HL-60 (cell line): ENCODE measurements at regions not wholly inside any gene's neighbourhood (a gene's known extent, or its start where the extent isn't known, plus 50 kb on each side); places are given as distances from the start of the nearest gene placed in this dataset.

Source experiments
- CTCF ChIP-seq: IDR thresholded peaks from one replicate; pipeline ENCODE4 v1.5.1; 2011; ENCODE audit warnings: low read length, control low read depth, inconsistent platforms; ENCODE audit not compliant: insufficient read depth
- POLR2AphosphoS5 ChIP-seq: IDR thresholded peaks from 2 replicates; pipeline ENCODE4 v1.6.1; 2012; ENCODE audit warnings: low read depth
- REST ChIP-seq: IDR thresholded peaks from 2 replicates; pipeline ENCODE4 v1.6.1; 2012; ENCODE audit warnings: low read depth; ENCODE audit not compliant: insufficient replicate concordance

GRCh38 chr6:68391953-68392352 is 243.1 kb upstream of the ADGRB3 start:
- TF ChIP-seq CTCF (no peak), REST (no peak), POLR2AphosphoS5 (no peak)
